SK-N-SH treated with all-trans-retinoic acid at 6 μM for 48 hours (cell line): ENCODE measurements at regions not wholly inside any gene's neighbourhood (a gene's known extent, or its start where the extent isn't known, plus 50 kb on each side); places are given as distances from the start of the nearest gene placed in this dataset.

Experiments used
- ATAC-seq: fragments of 200-7000 bp; cut with Tn5 transposase; 3 replicates; pipeline ENCODE4 v1.9.1; 2020; ENCODE audit warnings: mild to moderate bottlenecking, moderate library complexity
- ARNTL ChIP-seq: fragments of 450-650 bp; formaldehyde crosslinking; IDR thresholded peaks from 2 replicates; pipeline ENCODE4 v1.5.0; 2020; ENCODE audit warnings: low read depth, mild to moderate bottlenecking, moderate library complexity, borderline replicate concordance
- BACH2 ChIP-seq: fragments of 250-450 bp; sonication (Bioruptor Pico); IDR thresholded peaks from 2 replicates; pipeline ENCODE4 v1.9.0; 2021; ENCODE audit warnings: mild to moderate bottlenecking, borderline replicate concordance
- CSDC2 ChIP-seq: fragments of 250-450 bp; sonication (Bioruptor Pico); IDR thresholded peaks from 2 replicates; pipeline ENCODE4 v1.5.0; 2020; ENCODE audit warnings: mild to moderate bottlenecking, moderate library complexity
- ESRRG ChIP-seq: fragments of 250-450 bp; sonication (Bioruptor Pico); IDR thresholded peaks from 2 replicates; pipeline ENCODE4 v1.6.1; 2021; ENCODE audit warnings: mild to moderate bottlenecking
- GLIS3 ChIP-seq: fragments of 250-450 bp; sonication (Bioruptor Pico); IDR thresholded peaks from 2 replicates; pipeline ENCODE4 v1.5.0; 2020; ENCODE audit warnings: mild to moderate bottlenecking, moderate library complexity
- ISL1 ChIP-seq: fragments of 250-450 bp; sonication (Bioruptor Pico); IDR thresholded peaks from 2 replicates; pipeline ENCODE4 v2.1.2; 2022; ENCODE audit warnings: mild to moderate bottlenecking, moderate library complexity
- PPARA ChIP-seq: fragments of 250-450 bp; sonication (Bioruptor Pico); IDR thresholded peaks from 2 replicates; pipeline ENCODE4 v1.5.0; 2020; ENCODE audit warnings: mild to moderate bottlenecking, borderline replicate concordance
- RARB ChIP-seq: fragments of 250-450 bp; sonication (Bioruptor Pico); IDR thresholded peaks from 2 replicates; pipeline ENCODE4 v1.8.0; 2021; ENCODE audit warnings: mild to moderate bottlenecking, moderate library complexity
- TCF4 ChIP-seq: fragments of 250-450 bp; sonication (Bioruptor Pico); IDR thresholded peaks from 2 replicates; pipeline ENCODE4 v1.8.0; 2021; ENCODE audit warnings: mild to moderate bottlenecking, moderate library complexity, borderline replicate concordance
- ZC3H10 ChIP-seq: fragments of 250-450 bp; sonication (Bioruptor Pico); IDR thresholded peaks from 2 replicates; pipeline ENCODE4 v1.5.1; 2021; ENCODE audit warnings: mild to moderate bottlenecking, moderate library complexity
- ZFP3 ChIP-seq: fragments of 250-450 bp; sonication (Bioruptor Pico); IDR thresholded peaks from 2 replicates; pipeline ENCODE4 v1.5.0; 2020; ENCODE audit warnings: mild to moderate bottlenecking, moderate library complexity
- ZFP30 ChIP-seq: fragments of 450-650 bp; formaldehyde crosslinking; IDR thresholded peaks from 2 replicates; pipeline ENCODE4 v1.5.0; 2022; ENCODE audit warnings: mild to moderate bottlenecking, moderate library complexity
- ZNF565 ChIP-seq: fragments of 450-650 bp; formaldehyde crosslinking; conservative IDR thresholded peaks from 2 replicates; pipeline ENCODE4 v1.5.0; 2020; ENCODE audit warnings: low read depth, mild to moderate bottlenecking, moderate library complexity
- ZNF70 ChIP-seq: fragments of 450-650 bp; formaldehyde crosslinking; IDR thresholded peaks from 2 replicates; pipeline ENCODE4 v1.5.0; 2020; ENCODE audit warnings: mild to moderate bottlenecking, moderate library complexity
- ZNF8 ChIP-seq: fragments of 450-650 bp; formaldehyde crosslinking; IDR thresholded peaks from 2 replicates; pipeline ENCODE4 v1.5.0; 2020; ENCODE audit warnings: mild to moderate bottlenecking, moderate library complexity
- TF ChIP-seq, protein P1 (sequence below): fragments of 250-450 bp; sonication (Bioruptor Pico); IDR thresholded peaks from 2 replicates; pipeline ENCODE4 v1.8.0; 2021; ENCODE audit warnings: low read depth, mild to moderate bottlenecking, moderate library complexity, borderline replicate concordance
- TF ChIP-seq, protein P2 (sequence below): fragments of 250-450 bp; sonication (Bioruptor Pico); IDR thresholded peaks from 2 replicates; pipeline ENCODE4 v1.5.1; 2020; ENCODE audit warnings: low read depth, mild to moderate bottlenecking, moderate library complexity
- TF ChIP-seq, protein P3 (sequence below): fragments of 250-450 bp; sonication (Bioruptor Pico); IDR thresholded peaks from 2 replicates; pipeline ENCODE4 v1.5.1; 2021; ENCODE audit warnings: mild to moderate bottlenecking, moderate library complexity
- TF ChIP-seq, protein P4 (sequence below): fragments of 250-450 bp; sonication (Bioruptor Pico); IDR thresholded peaks from 2 replicates; pipeline ENCODE4 v1.8.0; 2020; ENCODE audit warnings: mild to moderate bottlenecking, moderate library complexity, borderline replicate concordance

GRCh38 chr12:116637589-116638150, 78.5 kb downstream of the MAP1LC3B2 start (continued):
- TF ChIP-seq, protein P1, sequence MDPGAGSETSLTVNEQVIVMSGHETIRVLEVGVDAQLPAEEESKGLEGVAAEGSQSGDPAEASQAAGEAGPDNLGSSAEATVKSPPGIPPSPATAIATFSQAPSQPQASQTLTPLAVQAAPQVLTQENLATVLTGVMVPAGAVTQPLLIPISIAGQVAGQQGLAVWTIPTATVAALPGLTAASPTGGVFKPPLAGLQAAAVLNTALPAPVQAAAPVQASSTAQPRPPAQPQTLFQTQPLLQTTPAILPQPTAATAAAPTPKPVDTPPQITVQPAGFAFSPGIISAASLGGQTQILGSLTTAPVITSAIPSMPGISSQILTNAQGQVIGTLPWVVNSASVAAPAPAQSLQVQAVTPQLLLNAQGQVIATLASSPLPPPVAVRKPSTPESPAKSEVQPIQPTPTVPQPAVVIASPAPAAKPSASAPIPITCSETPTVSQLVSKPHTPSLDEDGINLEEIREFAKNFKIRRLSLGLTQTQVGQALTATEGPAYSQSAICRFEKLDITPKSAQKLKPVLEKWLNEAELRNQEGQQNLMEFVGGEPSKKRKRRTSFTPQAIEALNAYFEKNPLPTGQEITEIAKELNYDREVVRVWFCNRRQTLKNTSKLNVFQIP: no peak
- TF ChIP-seq ZNF565 (no peak), ESRRG (CRISPR knock-in tag) (no peak), ZC3H10 (no peak), ISL1 (CRISPR knock-in tag) (no peak), BACH2 (no peak)

- ATAC-seq: no peak
- TF ChIP-seq ZFP30 (no peak), ESRRG (CRISPR knock-in tag) (no peak), PPARA (CRISPR knock-in tag) (no peak)
These were observed 77.7 kb downstream of the MAP1LC3B2 start for GRCh38 chr12:116636608-116637519.

DNA sequence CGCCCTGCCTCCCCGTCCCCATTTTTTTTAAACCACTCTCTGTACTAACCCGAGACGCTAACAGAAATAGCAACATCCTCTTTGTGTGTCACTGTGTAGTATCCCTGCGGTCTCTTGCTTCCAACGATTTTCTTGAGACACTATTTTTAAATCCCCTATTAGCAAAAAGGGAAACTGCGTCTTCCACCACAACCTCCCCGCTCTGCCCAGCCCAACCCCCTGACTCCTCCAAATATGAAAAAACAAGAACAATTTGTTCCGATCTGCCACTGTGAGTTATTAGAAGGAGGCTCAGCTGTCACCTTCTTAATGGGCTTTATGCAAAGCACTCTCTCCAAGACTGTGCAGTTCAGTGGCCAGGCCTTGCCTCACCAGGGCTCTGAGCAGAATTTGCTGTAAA, 76.3 kb downstream of the MAP1LC3B2 start:
- ATAC-seq: no peak
- no peak for TF ChIP-seq ESRRG (CRISPR knock-in tag)
- TF ChIP-seq GLIS3 (CRISPR knock-in tag): no peak
- no peak for TF ChIP-seq RARB
- TF ChIP-seq ARNTL (CRISPR knock-in tag): no peak
- TF ChIP-seq, protein P2, sequence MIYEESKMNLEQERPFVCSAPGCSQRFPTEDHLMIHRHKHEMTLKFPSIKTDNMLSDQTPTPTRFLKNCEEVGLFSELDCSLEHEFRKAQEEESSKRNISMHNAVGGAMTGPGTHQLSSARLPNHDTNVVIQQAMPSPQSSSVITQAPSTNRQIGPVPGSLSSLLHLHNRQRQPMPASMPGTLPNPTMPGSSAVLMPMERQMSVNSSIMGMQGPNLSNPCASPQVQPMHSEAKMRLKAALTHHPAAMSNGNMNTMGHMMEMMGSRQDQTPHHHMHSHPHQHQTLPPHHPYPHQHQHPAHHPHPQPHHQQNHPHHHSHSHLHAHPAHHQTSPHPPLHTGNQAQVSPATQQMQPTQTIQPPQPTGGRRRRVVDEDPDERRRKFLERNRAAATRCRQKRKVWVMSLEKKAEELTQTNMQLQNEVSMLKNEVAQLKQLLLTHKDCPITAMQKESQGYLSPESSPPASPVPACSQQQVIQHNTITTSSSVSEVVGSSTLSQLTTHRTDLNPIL (CRISPR knock-in tag): no peak
- TF ChIP-seq TCF4: no peak
- no peak for TF ChIP-seq ZNF8
- TF ChIP-seq ISL1 (CRISPR knock-in tag): no peak
- TF ChIP-seq ZFP30: no peak
- no peak for TF ChIP-seq ZNF70 (CRISPR knock-in tag)
- TF ChIP-seq, protein P3, sequence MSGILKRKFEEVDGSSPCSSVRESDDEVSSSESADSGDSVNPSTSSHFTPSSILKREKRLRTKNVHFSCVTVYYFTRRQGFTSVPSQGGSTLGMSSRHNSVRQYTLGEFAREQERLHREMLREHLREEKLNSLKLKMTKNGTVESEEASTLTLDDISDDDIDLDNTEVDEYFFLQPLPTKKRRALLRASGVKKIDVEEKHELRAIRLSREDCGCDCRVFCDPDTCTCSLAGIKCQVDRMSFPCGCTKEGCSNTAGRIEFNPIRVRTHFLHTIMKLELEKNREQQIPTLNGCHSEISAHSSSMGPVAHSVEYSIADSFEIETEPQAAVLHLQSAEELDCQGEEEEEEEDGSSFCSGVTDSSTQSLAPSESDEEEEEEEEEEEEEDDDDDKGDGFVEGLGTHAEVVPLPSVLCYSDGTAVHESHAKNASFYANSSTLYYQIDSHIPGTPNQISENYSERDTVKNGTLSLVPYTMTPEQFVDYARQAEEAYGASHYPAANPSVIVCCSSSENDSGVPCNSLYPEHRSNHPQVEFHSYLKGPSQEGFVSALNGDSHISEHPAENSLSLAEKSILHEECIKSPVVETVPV: no peak
- TF ChIP-seq, protein P1: no peak
- no peak for TF ChIP-seq CSDC2 (CRISPR knock-in tag)
- TF ChIP-seq PPARA (CRISPR knock-in tag): no peak
- TF ChIP-seq, all 23 proteins: peak for 0

- no peak for TF ChIP-seq ZC3H10
- TF ChIP-seq ZFP3 (CRISPR knock-in tag): no peak
- TF ChIP-seq, all 23 proteins: peak for 0
- no peak for ATAC-seq
These were observed 74.3 kb downstream of the MAP1LC3B2 start for GRCh38 chr12:116633476-116633875.

DNA sequence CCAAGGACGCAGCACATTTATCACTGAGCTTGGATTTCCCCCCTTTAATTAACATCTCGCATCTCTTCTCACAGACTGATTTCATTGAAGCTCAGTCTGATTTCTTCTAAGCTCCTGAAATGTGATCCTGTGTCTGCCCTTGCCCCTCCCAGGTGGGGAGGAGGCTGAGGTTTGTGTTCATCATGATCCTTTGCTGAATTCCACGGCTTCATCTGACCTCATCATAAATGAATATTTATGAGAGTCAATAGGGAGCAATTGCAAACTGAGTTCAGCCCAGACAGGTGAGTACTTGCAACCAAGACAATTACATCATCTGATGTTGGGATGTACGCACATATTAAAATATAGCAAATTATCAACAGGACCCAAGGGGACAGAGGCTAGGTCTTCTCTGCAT, 72.4 kb downstream of the MAP1LC3B2 start:
- no peak for ATAC-seq

More for the DNA sequence above, 72.4 kb downstream of the MAP1LC3B2 start:
- TF ChIP-seq ZFP30: no peak
- no peak for TF ChIP-seq BACH2
- TF ChIP-seq ISL1 (CRISPR knock-in tag): no peak
- TF ChIP-seq, protein P1: no peak
- no peak for TF ChIP-seq RARB
- TF ChIP-seq, protein P4, sequence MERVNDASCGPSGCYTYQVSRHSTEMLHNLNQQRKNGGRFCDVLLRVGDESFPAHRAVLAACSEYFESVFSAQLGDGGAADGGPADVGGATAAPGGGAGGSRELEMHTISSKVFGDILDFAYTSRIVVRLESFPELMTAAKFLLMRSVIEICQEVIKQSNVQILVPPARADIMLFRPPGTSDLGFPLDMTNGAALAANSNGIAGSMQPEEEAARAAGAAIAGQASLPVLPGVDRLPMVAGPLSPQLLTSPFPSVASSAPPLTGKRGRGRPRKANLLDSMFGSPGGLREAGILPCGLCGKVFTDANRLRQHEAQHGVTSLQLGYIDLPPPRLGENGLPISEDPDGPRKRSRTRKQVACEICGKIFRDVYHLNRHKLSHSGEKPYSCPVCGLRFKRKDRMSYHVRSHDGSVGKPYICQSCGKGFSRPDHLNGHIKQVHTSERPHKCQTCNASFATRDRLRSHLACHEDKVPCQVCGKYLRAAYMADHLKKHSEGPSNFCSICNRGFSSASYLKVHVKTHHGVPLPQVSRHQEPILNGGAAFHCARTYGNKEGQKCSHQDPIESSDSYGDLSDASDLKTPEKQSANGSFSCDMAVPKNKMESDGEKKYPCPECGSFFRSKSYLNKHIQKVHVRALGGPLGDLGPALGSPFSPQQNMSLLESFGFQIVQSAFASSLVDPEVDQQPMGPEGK (CRISPR knock-in tag): no peak
- TF ChIP-seq ZC3H10: no peak
- no peak for TF ChIP-seq ZFP3 (CRISPR knock-in tag)
- TF ChIP-seq ESRRG (CRISPR knock-in tag): no peak
- no peak for TF ChIP-seq ZNF70 (CRISPR knock-in tag)
- TF ChIP-seq GLIS3 (CRISPR knock-in tag): no peak
- TF ChIP-seq ZNF565: no peak
- TF ChIP-seq CSDC2 (CRISPR knock-in tag): no peak
- no peak for TF ChIP-seq ARNTL (CRISPR knock-in tag)
- TF ChIP-seq, protein P3: no peak
- no peak for TF ChIP-seq TCF4
